Psoas muscle (tissue), 7 donors: ENCODE measurements at regions not wholly inside any gene's neighbourhood (a gene's known extent, or its start where the extent isn't known, plus 50 kb on each side); places are given as distances from the start of the nearest gene placed in this dataset.

ENCODE experiments used
- ATAC-seq, 4 donors: fragments of 200-7000 bp; cut with Tn5 transposase; one replicate each; pipeline ENCODE4 v1.9.1; 2020; ENCODE audit warnings: moderate library complexity in 3 of 4, mild to moderate bottlenecking in 2 of 4
- DNase-seq, 2 donors: peaks; one replicate each; pipeline ENCODE4 v3.0.0-alpha.2; 2020
- H3K27ac ChIP-seq: fragments of 200-600 bp; one replicate; pipeline ENCODE4 v1.8.0; 2022
- H3K27me3 ChIP-seq, 3 donors: fragments of 200-600 bp in 1 of 3; one replicate each; pipeline versions ENCODE4 v1.6.1 to v1.8.0; 2013 to 2022; ENCODE audit warnings: low read length in 2 of 3, mild to moderate bottlenecking in 2 of 3, moderate library complexity in 1 of 3; ENCODE audit not compliant: insufficient read depth in 3 of 3
- H3K36me3 ChIP-seq, 2 donors: fragments of 200-600 bp in 1 of 2; one replicate each; pipeline versions ENCODE4 v1.6.1 to v1.8.0; 2013 to 2022; ENCODE audit warnings: low read depth in 1 of 2, mild to moderate bottlenecking in 1 of 2, moderate library complexity in 1 of 2; ENCODE audit not compliant: insufficient read depth in 1 of 2
- H3K4me1 ChIP-seq: fragments of 200-600 bp; one replicate; pipeline ENCODE4 v1.8.0; 2022
- H3K4me3 ChIP-seq: fragments of 200-600 bp; one replicate; pipeline ENCODE4 v1.8.0; 2022; ENCODE audit warnings: mild to moderate bottlenecking
- H3K9me3 ChIP-seq: fragments of 200-600 bp; one replicate; pipeline ENCODE4 v1.8.0; 2022
- WGBS, 3 donors: extraction: QIAGEN DNeasy Blood & Tissue Kit; methylation state at CpG; one replicate each; pipeline versions ENCODE4 v1.1.6 to v1.1.7; 2013; 5-methylcytosine and 5-hydroxymethylcytosine counted together
- intact Hi-C, 2 donors: fragments of 100-400 bp; cut with DNase I; formaldehyde crosslinking; loops; one replicate each; pipeline versions ENCODE4 v1.11.0 to v1.14.2; 2022
- TF ChIP-seq, protein P1 (sequence below): fragments of 200-600 bp; IDR thresholded peaks from one replicate; pipeline ENCODE4 v1.8.0; 2022; ENCODE audit warnings: antibody characterized with exemption
- donor health status: healthy with polysubstance abuse.
- donor health status: DM: no; HTN: no; CAD: no; lungs with moderate emphysema.
- donor health status: Bipolar disorder and iron deficiency.
- donor health status: healthy.
- donor health status: DM: yes; HTN: yes; CAD: no.
- donor health status: DM: no; HTN: no; CAD: no.
- donor health status: DM: yes; HTN: yes; CAD: no.

DNA sequence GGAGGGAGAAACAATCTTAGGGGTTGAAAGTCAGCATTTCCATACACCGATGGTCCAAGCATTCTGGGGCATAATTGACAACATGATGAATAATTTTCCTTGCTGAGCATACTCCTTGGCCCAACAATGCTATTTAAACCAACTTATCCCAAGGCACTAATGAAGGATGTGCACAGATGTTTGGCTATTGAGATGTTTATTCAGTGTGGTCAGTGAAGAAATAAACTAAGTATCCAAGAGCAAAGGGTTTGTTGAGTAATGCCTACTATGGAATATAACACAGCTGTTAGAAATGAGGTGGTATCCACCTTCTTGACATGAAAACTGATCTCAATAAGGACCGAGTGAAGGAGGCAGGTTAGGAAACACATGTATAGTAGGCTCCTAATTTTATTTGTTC is 53.9 kb upstream of the RAB6D start:
- Histone ChIP-seq H3K4me3 (no peak overlapping the region), H3K27ac (no peak overlapping the region), H3K9me3 (no peaks in the 10 kb centered on the region), H3K36me3 (no peaks in the 10 kb centered on the region), H3K4me1 (no peaks in the 10 kb centered on the region), H3K27me3 (peaks cover 0 to 11% (median 6%) of the 10 kb centered on the region in 3 donors)
- DNase-seq: no peak
- ATAC-seq: no peak
- WGBS, 3 donors: 29 to 67% (median 46%) methylated on average over 2 of the region's 2 CpGs
- TF ChIP-seq, protein P1, sequence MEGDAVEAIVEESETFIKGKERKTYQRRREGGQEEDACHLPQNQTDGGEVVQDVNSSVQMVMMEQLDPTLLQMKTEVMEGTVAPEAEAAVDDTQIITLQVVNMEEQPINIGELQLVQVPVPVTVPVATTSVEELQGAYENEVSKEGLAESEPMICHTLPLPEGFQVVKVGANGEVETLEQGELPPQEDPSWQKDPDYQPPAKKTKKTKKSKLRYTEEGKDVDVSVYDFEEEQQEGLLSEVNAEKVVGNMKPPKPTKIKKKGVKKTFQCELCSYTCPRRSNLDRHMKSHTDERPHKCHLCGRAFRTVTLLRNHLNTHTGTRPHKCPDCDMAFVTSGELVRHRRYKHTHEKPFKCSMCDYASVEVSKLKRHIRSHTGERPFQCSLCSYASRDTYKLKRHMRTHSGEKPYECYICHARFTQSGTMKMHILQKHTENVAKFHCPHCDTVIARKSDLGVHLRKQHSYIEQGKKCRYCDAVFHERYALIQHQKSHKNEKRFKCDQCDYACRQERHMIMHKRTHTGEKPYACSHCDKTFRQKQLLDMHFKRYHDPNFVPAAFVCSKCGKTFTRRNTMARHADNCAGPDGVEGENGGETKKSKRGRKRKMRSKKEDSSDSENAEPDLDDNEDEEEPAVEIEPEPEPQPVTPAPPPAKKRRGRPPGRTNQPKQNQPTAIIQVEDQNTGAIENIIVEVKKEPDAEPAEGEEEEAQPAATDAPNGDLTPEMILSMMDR: no peak
- intact Hi-C loops: loop anchor here in 1 of 2 donors (10.0 kb wide), 2 partner anchors 263 to 727 kb away; no protein-coding TSS in a partner anchor

- ATAC-seq: no peak
- Histone ChIP-seq H3K9me3 (no peaks in the 10 kb centered on the region), H3K36me3 (no peaks in the 10 kb centered on the region), H3K4me1 (no peaks in the 10 kb centered on the region), H3K27me3 (peaks cover 0 to 15% (median 0%) of the 10 kb centered on the region in 3 donors), H3K4me3 (no peak overlapping the region), H3K27ac (no peak overlapping the region)
- no peak for DNase-seq
- WGBS, 3 donors: 58 to 75% (median 60%) methylated on average over 2 of the region's 2 CpGs
- TF ChIP-seq, protein P1: no peak
- intact Hi-C loops: loop anchor here in 1 of 2 donors (5.0 to 10.0 kb wide), 3 partner anchors 259 to 731 kb away; no protein-coding TSS in a partner anchor
These were observed 49.8 kb upstream of the RAB6D start for GRCh38 chr2:131413785-131414184.
